ENCODE measurements at regions not wholly inside any gene's neighbourhood (a gene's known extent, or its start where the extent isn't known, plus 50 kb on each side); places are given as distances from the start of the nearest gene placed in this dataset.
"Not testable (repeated sequence)": the region's sequence is repeated elsewhere in the genome, so short reads cannot be mapped to it uniquely, and the experiment has no call there.

- Histone ChIP-seq H3K9me3 (ENCODE audit: control insufficient read depth, low read length) (no peaks in the 10 kb centered on the region), H3K4me3 (ENCODE audit: low read length) (no peak overlapping the region), H3K4me1 (ENCODE audit: control insufficient read depth, insufficient read depth, low read length) (no peaks in the 10 kb centered on the region), H3K27me3 (ENCODE audit: control insufficient read depth, insufficient read depth, low read length, poor library complexity, severe bottlenecking) (no peaks in the 10 kb centered on the region), H3K27ac (ENCODE audit: low read depth, low read length) (no peak overlapping the region), H3K9ac (ENCODE audit: extremely low read depth, low read length, poor library complexity, severe bottlenecking) (no peak overlapping the region), H3K36me3 (ENCODE audit: control insufficient read depth, insufficient read depth, low read length) (no peaks in the 10 kb centered on the region)
- Mint-ChIP-seq H3K27me3 (ENCODE audit: insufficient read depth) (no peaks in the 10 kb centered on the region), H3K4me1 (peaks cover 4% of the 10 kb centered on the region), H3K36me3 (ENCODE audit: low read depth) (no peaks in the 10 kb centered on the region), H3K9me3 (no peaks in the 10 kb centered on the region), H3K4me3 (no peak overlapping the region), H3K27ac (no peak overlapping the region)
- 67 to 71% methylated on average over 2 to 8 of the region's 8 CpGs for WGBS, 2 experiments (ENCODE audit: insufficient coverage in 1 of 2, insufficient read length in 1 of 2)
- no peak for TF ChIP-seq CTCF (conservative IDR thresholded peaks at IDR 0.05)
- no peak for DNase-seq
Measured at GRCh38 chr10:27344568-27345454, 104.2 kb upstream of the ACBD5 start.

- no peaks in the 10 kb centered on the region for H3K27me3 ChIP-seq (ENCODE audit: control insufficient read depth, insufficient read depth, low read length, poor library complexity, severe bottlenecking)
- Mint-ChIP-seq H3K9me3 (no peaks in the 10 kb centered on the region), H3K4me3 (no peak overlapping the region), H3K4me1 (no peaks in the 10 kb centered on the region), H3K27me3 (ENCODE audit: insufficient read depth) (no peaks in the 10 kb centered on the region), H3K36me3 (ENCODE audit: low read depth) (no peaks in the 10 kb centered on the region), H3K27ac (no peak overlapping the region)
- WGBS, 2 experiments (ENCODE audit: insufficient coverage in 1 of 2, insufficient read length in 1 of 2) = 87 to 100% methylated on average over 1 to 3 of the region's 3 CpGs
- H3K4me1 ChIP-seq (ENCODE audit: control insufficient read depth, insufficient read depth, low read length) = no peaks in the 10 kb centered on the region
- no peak overlapping the region for H3K9ac ChIP-seq (ENCODE audit: extremely low read depth, low read length, poor library complexity, severe bottlenecking)
- no peak for TF ChIP-seq CTCF (conservative IDR thresholded peaks at IDR 0.05)
- H3K9me3 ChIP-seq (ENCODE audit: control insufficient read depth, low read length) = no peaks in the 10 kb centered on the region
- no peak for DNase-seq
- H3K27ac ChIP-seq (ENCODE audit: low read depth, low read length) = no peak overlapping the region
- no peak overlapping the region for H3K4me3 ChIP-seq (ENCODE audit: low read length)
- no peaks in the 10 kb centered on the region for H3K36me3 ChIP-seq (ENCODE audit: control insufficient read depth, insufficient read depth, low read length)
Measured at GRCh38 chr10:27341001-27341400, 100.4 kb upstream of the ACBD5 start.

GRCh38 chr10:27335246-27335645 lies 94.6 kb upstream of the ACBD5 start:
- H3K27ac ChIP-seq (ENCODE audit: low read depth, low read length); H3K4me3 ChIP-seq (ENCODE audit: low read length); H3K9me3 Mint-ChIP-seq; H3K4me1 ChIP-seq (ENCODE audit: control insufficient read depth, insufficient read depth, low read length); H3K27me3 ChIP-seq (ENCODE audit: control insufficient read depth, insufficient read depth, low read length, poor library complexity, severe bottlenecking); H3K36me3 Mint-ChIP-seq (ENCODE audit: low read depth); H3K27ac Mint-ChIP-seq; H3K9me3 ChIP-seq (ENCODE audit: control insufficient read depth, low read length); DNase-seq; H3K27me3 Mint-ChIP-seq (ENCODE audit: insufficient read depth); H3K9ac ChIP-seq (ENCODE audit: extremely low read depth, low read length, poor library complexity, severe bottlenecking); H3K4me1 Mint-ChIP-seq; H3K36me3 ChIP-seq (ENCODE audit: control insufficient read depth, insufficient read depth, low read length); H3K4me3 Mint-ChIP-seq: not testable (repeated sequence)
- 84 to 89% methylated on average over 2 to 3 of the region's 3 CpGs for WGBS, 2 experiments (ENCODE audit: insufficient coverage in 1 of 2, insufficient read length in 1 of 2)

All from endodermal cell (in vitro differentiated cells).